ENCODE measurements at regions not wholly inside any gene's neighbourhood (a gene's known extent, or its start where the extent isn't known, plus 50 kb on each side); places are given as distances from the start of the nearest gene placed in this dataset.

DNA sequence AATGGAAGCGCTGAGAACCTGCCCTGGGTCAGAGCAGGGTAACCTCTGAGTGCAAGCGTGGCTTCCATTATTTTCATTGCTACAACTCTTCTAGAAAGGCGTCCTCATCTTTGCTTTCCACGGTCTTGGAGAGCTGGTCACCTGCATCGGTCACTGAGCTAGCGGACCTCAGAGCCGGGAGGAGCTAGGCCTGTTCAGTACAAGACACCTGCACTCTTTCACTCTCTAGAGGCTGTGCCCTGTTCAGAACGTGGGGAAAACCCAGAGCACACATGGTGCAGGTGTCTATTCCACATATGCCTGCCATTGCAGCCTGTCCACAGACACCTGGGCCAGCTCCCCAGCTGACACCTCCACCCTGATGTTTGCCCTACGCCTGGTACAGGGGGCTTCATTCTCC is 147.8 kb upstream of the IRX2 start:
- TF ChIP-seq, protein P1, sequence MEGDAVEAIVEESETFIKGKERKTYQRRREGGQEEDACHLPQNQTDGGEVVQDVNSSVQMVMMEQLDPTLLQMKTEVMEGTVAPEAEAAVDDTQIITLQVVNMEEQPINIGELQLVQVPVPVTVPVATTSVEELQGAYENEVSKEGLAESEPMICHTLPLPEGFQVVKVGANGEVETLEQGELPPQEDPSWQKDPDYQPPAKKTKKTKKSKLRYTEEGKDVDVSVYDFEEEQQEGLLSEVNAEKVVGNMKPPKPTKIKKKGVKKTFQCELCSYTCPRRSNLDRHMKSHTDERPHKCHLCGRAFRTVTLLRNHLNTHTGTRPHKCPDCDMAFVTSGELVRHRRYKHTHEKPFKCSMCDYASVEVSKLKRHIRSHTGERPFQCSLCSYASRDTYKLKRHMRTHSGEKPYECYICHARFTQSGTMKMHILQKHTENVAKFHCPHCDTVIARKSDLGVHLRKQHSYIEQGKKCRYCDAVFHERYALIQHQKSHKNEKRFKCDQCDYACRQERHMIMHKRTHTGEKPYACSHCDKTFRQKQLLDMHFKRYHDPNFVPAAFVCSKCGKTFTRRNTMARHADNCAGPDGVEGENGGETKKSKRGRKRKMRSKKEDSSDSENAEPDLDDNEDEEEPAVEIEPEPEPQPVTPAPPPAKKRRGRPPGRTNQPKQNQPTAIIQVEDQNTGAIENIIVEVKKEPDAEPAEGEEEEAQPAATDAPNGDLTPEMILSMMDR (conservative IDR thresholded peaks at IDR 0.05), result no peak
- TF ChIP-seq EZH2 (IDR thresholded peaks at IDR 0.05; ENCODE audit: low read depth), result no peak
